ENCODE measurements at regions not wholly inside any gene's neighbourhood (a gene's known extent, or its start where the extent isn't known, plus 50 kb on each side); places are given as distances from the start of the nearest gene placed in this dataset.

DNA sequence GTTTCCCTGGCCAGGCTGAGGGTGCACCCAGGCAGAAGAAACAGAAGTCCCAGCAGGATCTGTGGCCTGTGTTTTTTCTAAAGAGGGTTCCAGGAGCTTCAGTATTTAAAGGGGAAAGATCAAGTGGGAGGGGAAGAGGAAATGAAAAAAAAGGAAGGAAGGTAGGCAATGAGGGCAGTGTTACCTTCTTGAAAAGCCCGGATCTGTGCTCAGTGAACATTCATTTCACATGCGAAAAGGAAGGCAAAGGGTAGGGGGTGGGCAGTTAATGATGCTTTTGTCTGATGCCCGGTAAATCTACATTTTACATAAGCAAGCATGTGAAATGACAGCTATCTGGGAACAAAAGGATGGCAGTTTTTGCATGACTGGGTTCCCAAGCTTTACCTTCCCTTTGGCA lies 326.2 kb downstream of the UQCRFS1 start:
- Mint-ChIP-seq H3K36me3 (ENCODE audit: low read depth) (no peaks in the 10 kb centered on the region), H3K9me3 (no peaks in the 10 kb centered on the region), H3K27ac (no peak overlapping the region), H3K4me3 (no peak overlapping the region), H3K4me1 (peaks cover 3% of the 10 kb centered on the region), H3K27me3 (peaks cover 14% of the 10 kb centered on the region)
- TF ChIP-seq, protein P1, sequence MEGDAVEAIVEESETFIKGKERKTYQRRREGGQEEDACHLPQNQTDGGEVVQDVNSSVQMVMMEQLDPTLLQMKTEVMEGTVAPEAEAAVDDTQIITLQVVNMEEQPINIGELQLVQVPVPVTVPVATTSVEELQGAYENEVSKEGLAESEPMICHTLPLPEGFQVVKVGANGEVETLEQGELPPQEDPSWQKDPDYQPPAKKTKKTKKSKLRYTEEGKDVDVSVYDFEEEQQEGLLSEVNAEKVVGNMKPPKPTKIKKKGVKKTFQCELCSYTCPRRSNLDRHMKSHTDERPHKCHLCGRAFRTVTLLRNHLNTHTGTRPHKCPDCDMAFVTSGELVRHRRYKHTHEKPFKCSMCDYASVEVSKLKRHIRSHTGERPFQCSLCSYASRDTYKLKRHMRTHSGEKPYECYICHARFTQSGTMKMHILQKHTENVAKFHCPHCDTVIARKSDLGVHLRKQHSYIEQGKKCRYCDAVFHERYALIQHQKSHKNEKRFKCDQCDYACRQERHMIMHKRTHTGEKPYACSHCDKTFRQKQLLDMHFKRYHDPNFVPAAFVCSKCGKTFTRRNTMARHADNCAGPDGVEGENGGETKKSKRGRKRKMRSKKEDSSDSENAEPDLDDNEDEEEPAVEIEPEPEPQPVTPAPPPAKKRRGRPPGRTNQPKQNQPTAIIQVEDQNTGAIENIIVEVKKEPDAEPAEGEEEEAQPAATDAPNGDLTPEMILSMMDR (IDR thresholded peaks at IDR 0.05) = no peak
- ATAC-seq (ENCODE audit: low read depth) (no peak), DNase-seq (no peak)
- intact Hi-C loops (cut with micrococcal nuclease) = no loop called here
- CTCF ChIA-PET = no interaction called here
- POLR2A ChIA-PET = no interaction called here

DNA sequence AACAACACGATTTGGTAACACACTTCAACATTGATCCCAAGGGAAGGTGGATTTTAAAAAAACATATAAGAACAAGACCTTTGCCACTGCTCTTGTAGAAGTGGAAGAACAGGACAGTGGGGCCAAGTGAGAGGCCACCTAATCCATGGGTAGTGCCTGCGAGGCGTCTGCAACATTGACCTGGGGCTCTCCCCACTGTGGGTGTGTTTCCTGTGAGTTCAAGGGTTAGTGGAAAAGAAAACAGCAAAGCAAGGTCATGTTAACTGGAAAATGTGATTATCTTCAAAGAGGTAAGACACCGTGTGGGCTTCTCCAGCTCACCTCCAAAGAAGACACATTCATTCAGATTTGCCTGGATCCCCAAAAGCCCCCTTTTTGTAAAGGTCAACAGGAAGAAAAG lies 327.0 kb downstream of the UQCRFS1 start:
- peaks cover 7% of the 10 kb centered on the region for H3K4me1 Mint-ChIP-seq
- no peak for ATAC-seq (ENCODE audit: low read depth)
- intact Hi-C loops (cut with micrococcal nuclease) = no loop called here
- ChIA-PET POLR2A (no interaction called here), CTCF (no interaction called here)
- TF ChIP-seq, protein P1 (IDR thresholded peaks at IDR 0.05) = no peak
- no peak overlapping the region for H3K4me3 Mint-ChIP-seq
- H3K27me3 Mint-ChIP-seq = peaks cover 14% of the 10 kb centered on the region
- no peak overlapping the region for H3K27ac Mint-ChIP-seq
- H3K9me3 Mint-ChIP-seq = no peaks in the 10 kb centered on the region
- H3K36me3 Mint-ChIP-seq (ENCODE audit: low read depth) = no peaks in the 10 kb centered on the region
- DNase-seq = no peak

DNA sequence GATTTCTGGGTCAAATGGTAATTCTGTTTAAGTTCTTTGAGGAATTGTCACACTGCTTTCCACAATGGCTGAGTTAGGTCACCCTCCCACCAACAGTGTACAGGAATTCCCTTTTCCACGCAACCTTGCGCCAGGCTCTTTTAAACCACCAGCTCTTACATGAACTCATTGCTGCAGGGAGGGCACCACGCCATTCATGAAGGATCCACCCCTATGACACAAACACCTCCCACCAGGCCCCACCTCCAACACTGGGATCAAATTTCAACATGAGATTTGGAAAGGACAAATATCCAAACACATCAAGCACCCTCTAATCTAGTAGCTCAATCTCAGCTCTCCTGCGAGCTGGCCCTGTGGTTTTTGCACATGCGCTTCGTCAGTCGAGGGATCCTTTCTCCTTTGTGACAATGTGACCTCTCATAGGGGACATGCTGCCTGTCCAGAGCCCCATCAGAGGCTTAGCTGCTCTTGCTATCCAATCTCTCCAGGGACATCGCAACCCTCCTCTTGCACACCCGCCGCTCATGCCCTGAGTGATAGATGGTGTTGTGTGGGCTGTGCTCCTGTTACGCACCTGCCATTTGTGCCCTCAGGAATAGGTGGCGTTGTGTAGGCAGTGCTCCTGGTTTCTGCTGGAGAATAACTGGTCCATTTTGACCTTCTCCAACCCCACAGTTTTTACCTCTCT lies 328.0 kb downstream of the UQCRFS1 start:
- Mint-ChIP-seq H3K27me3 (peaks cover 14% of the 10 kb centered on the region), H3K4me3 (no peak overlapping the region), H3K36me3 (ENCODE audit: low read depth) (no peaks in the 10 kb centered on the region), H3K9me3 (no peaks in the 10 kb centered on the region), H3K27ac (no peak overlapping the region), H3K4me1 (peaks cover 7% of the 10 kb centered on the region)
- no peak for ATAC-seq (ENCODE audit: low read depth)
- no peak for DNase-seq
- intact Hi-C loops (cut with micrococcal nuclease) = no loop called here
- TF ChIP-seq, protein P1 (IDR thresholded peaks at IDR 0.05) = no peak
- ChIA-PET POLR2A (no interaction called here), CTCF (no interaction called here)

DNA sequence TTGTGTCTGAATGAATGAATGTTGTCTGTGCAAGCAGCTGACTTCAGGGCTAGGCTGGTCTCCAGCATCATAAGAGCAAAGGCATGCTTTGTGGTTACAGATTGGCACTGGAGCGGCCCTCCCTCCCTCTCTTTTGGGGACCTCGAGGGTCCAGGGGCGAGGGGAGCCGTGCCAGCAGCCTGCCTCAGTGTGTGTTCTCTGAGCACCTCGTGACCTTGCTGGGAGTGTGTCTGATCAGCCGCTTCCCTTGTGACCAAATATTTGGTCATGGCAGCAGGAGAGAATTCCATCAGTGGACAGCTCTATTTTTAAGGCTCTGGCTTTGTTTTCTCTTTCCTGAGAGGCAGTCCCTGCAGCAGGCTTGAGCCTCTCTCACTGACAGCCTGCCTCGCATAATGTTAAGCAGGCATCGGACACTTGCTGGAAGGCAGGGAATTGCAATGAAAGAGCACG lies 329.7 kb downstream of the UQCRFS1 start:
- TF ChIP-seq, protein P1 (IDR thresholded peaks at IDR 0.05) = no peak
- H3K9me3 Mint-ChIP-seq = no peaks in the 10 kb centered on the region
- peaks cover 7% of the 10 kb centered on the region for H3K4me1 Mint-ChIP-seq
- CTCF ChIA-PET = no interaction called here
- intact Hi-C loops (cut with micrococcal nuclease) = no loop called here
- ATAC-seq (ENCODE audit: low read depth) (no peak), DNase-seq (no peak)
- H3K36me3 Mint-ChIP-seq (ENCODE audit: low read depth) = no peaks in the 10 kb centered on the region
- peaks cover 8% of the 10 kb centered on the region for H3K27me3 Mint-ChIP-seq
- no peak overlapping the region for H3K4me3 Mint-ChIP-seq
- H3K27ac Mint-ChIP-seq = no peak overlapping the region
- POLR2A ChIA-PET = no interaction called here

DNA sequence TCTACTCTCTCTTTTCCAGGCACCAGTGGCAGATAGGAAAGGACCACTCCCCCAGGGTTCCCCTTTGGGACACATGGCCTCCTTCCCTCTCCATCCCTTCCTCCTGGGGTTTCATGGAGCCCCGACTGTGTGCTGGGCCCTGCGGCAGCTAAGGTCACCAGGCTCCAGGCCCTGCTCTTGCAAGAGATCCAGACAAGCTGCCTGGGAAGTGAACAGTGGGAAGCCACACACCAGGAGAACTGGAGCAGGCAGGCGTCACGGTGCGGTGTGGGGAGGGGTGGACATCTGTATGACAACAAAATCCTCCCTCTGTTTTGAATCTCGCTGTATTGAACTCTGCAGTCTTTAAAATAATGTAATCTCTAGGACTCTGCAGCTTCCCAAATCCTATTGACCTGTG lies 330.1 kb downstream of the UQCRFS1 start:
- H3K9me3 Mint-ChIP-seq = no peaks in the 10 kb centered on the region
- ChIA-PET POLR2A (no interaction called here), CTCF (no interaction called here)
- H3K27me3 Mint-ChIP-seq = peaks cover 8% of the 10 kb centered on the region
- no peaks in the 10 kb centered on the region for H3K36me3 Mint-ChIP-seq (ENCODE audit: low read depth)
- ATAC-seq (ENCODE audit: low read depth) = no peak
- intact Hi-C loops (cut with micrococcal nuclease) = no loop called here
- no peak for DNase-seq
- no peak overlapping the region for H3K27ac Mint-ChIP-seq
- H3K4me1 Mint-ChIP-seq = peaks cover 7% of the 10 kb centered on the region
- TF ChIP-seq, protein P1 (IDR thresholded peaks at IDR 0.05) = no peak
- H3K4me3 Mint-ChIP-seq = no peak overlapping the region
